ENCODE measurements at regions not wholly inside any gene's neighbourhood (a gene's known extent, or its start where the extent isn't known, plus 50 kb on each side); places are given as distances from the start of the nearest gene placed in this dataset.
"Not testable (repeated sequence)": the region's sequence is repeated elsewhere in the genome, so short reads cannot be mapped to it uniquely, and the experiment has no call there.

- no peak overlapping the region for H3K4me3 ChIP-seq (ENCODE audit: low read depth, low read length)
- H3K36me3 ChIP-seq (ENCODE audit: control insufficient read depth, insufficient read depth, low read length) = no peaks in the 10 kb centered on the region
- H3K27me3 ChIP-seq (ENCODE audit: control insufficient read depth, insufficient read depth, low read length) = no peaks in the 10 kb centered on the region
- H3K9me3 ChIP-seq (ENCODE audit: control insufficient read depth, insufficient read depth, low read depth, low read length) = no peaks in the 10 kb centered on the region
- no peak overlapping the region for H3K9ac ChIP-seq (ENCODE audit: low read length)
- H3K4me1 ChIP-seq (ENCODE audit: control insufficient read depth, insufficient read depth, low read length) = peaks cover 11% of the 10 kb centered on the region
- no peak overlapping the region for H3K27ac ChIP-seq (ENCODE audit: low read depth, low read length)
Observed at GRCh38 chr2:16071039-16071864, 130.9 kb downstream of the MYCN start.

GRCh38 chr2:16070648-16070971, 130.3 kb downstream of the MYCN start:
- no peak overlapping the region for H3K4me3 ChIP-seq (ENCODE audit: low read depth, low read length)
- H3K27ac ChIP-seq (ENCODE audit: low read depth, low read length) = no peak overlapping the region; the same call in 1 of the 2 replicates
- no peaks in the 10 kb centered on the region for H3K36me3 ChIP-seq (ENCODE audit: control insufficient read depth, insufficient read depth, low read length)
- H3K9me3 ChIP-seq (ENCODE audit: control insufficient read depth, insufficient read depth, low read depth, low read length) = no peaks in the 10 kb centered on the region
- H3K27me3 ChIP-seq (ENCODE audit: control insufficient read depth, insufficient read depth, low read length) = no peaks in the 10 kb centered on the region
- no peak overlapping the region for H3K9ac ChIP-seq (ENCODE audit: low read length)
- H3K4me1 ChIP-seq (ENCODE audit: control insufficient read depth, insufficient read depth, low read length) = peaks cover 11% of the 10 kb centered on the region

GRCh38 chr2:16069933-16070647, 129.7 kb downstream of the MYCN start:
- peak overlapping the region; percentile 34 for H3K9ac ChIP-seq (ENCODE audit: low read length)
- no peaks in the 10 kb centered on the region for H3K27me3 ChIP-seq (ENCODE audit: control insufficient read depth, insufficient read depth, low read length)
- H3K9me3 ChIP-seq (ENCODE audit: control insufficient read depth, insufficient read depth, low read depth, low read length) = peaks cover 3% of the 10 kb centered on the region
- no peak overlapping the region; the same call in 1 of the 2 replicates for H3K27ac ChIP-seq (ENCODE audit: low read depth, low read length)
- H3K4me3 ChIP-seq (ENCODE audit: low read depth, low read length) = no peak overlapping the region
- no peaks in the 10 kb centered on the region for H3K36me3 ChIP-seq (ENCODE audit: control insufficient read depth, insufficient read depth, low read length)
- H3K4me1 ChIP-seq (ENCODE audit: control insufficient read depth, insufficient read depth, low read length) = peaks cover 11% of the 10 kb centered on the region

- Histone ChIP-seq H3K4me1 (ENCODE audit: control insufficient read depth, insufficient read depth, low read length) (peaks cover 11% of the 10 kb centered on the region), H3K27me3 (ENCODE audit: control insufficient read depth, insufficient read depth, low read length) (no peaks in the 10 kb centered on the region), H3K4me3 (ENCODE audit: low read depth, low read length) (no peak overlapping the region), H3K9me3 (ENCODE audit: control insufficient read depth, insufficient read depth, low read depth, low read length) (peaks cover 8% of the 10 kb centered on the region), H3K27ac (ENCODE audit: low read depth, low read length) (no peak overlapping the region), H3K9ac (ENCODE audit: low read length) (no peak overlapping the region), H3K36me3 (ENCODE audit: control insufficient read depth, insufficient read depth, low read length) (no peaks in the 10 kb centered on the region)
Observed at GRCh38 chr2:16069663-16069932, 129.2 kb downstream of the MYCN start.

- no peak overlapping the region for H3K9ac ChIP-seq (ENCODE audit: low read length)
- no peaks in the 10 kb centered on the region for H3K27me3 ChIP-seq (ENCODE audit: control insufficient read depth, insufficient read depth, low read length)
- H3K27ac ChIP-seq (ENCODE audit: low read depth, low read length) = no peak overlapping the region
- H3K4me3 ChIP-seq (ENCODE audit: low read depth, low read length) = no peak overlapping the region
- no peaks in the 10 kb centered on the region for H3K36me3 ChIP-seq (ENCODE audit: control insufficient read depth, insufficient read depth, low read length)
- H3K9me3 ChIP-seq (ENCODE audit: control insufficient read depth, insufficient read depth, low read depth, low read length) = peaks cover 19% of the 10 kb centered on the region
- H3K4me1 ChIP-seq (ENCODE audit: control insufficient read depth, insufficient read depth, low read length) = peaks cover 11% of the 10 kb centered on the region
Observed at GRCh38 chr2:16068552-16068940, 128.2 kb downstream of the MYCN start.

GRCh38 chr2:16067866-16068551, 127.7 kb downstream of the MYCN start:
- no peak overlapping the region for H3K27ac ChIP-seq (ENCODE audit: low read depth, low read length)
- no peaks in the 10 kb centered on the region for H3K27me3 ChIP-seq (ENCODE audit: control insufficient read depth, insufficient read depth, low read length)
- H3K4me3 ChIP-seq (ENCODE audit: low read depth, low read length) = no peak overlapping the region
- H3K4me1 ChIP-seq (ENCODE audit: control insufficient read depth, insufficient read depth, low read length) = peaks cover 11% of the 10 kb centered on the region
- no peaks in the 10 kb centered on the region for H3K36me3 ChIP-seq (ENCODE audit: control insufficient read depth, insufficient read depth, low read length)
- H3K9ac ChIP-seq (ENCODE audit: low read length) = no peak overlapping the region
- H3K9me3 ChIP-seq (ENCODE audit: control insufficient read depth, insufficient read depth, low read depth, low read length) = peaks cover 24% of the 10 kb centered on the region

GRCh38 chr2:16067444-16067843, 127.1 kb downstream of the MYCN start:
- no peak overlapping the region for H3K4me3 ChIP-seq (ENCODE audit: low read depth, low read length)
- no peaks in the 10 kb centered on the region for H3K36me3 ChIP-seq (ENCODE audit: control insufficient read depth, insufficient read depth, low read length)
- peaks cover 11% of the 10 kb centered on the region for H3K4me1 ChIP-seq (ENCODE audit: control insufficient read depth, insufficient read depth, low read length)
- H3K9ac ChIP-seq (ENCODE audit: low read length) = no peak overlapping the region
- H3K27ac ChIP-seq (ENCODE audit: low read depth, low read length) = no peak overlapping the region
- H3K27me3 ChIP-seq (ENCODE audit: control insufficient read depth, insufficient read depth, low read length) = no peaks in the 10 kb centered on the region
- H3K9me3 ChIP-seq (ENCODE audit: control insufficient read depth, insufficient read depth, low read depth, low read length) = peaks cover 30% of the 10 kb centered on the region

- no peak overlapping the region for H3K4me3 ChIP-seq (ENCODE audit: low read depth, low read length)
- H3K9me3 ChIP-seq (ENCODE audit: control insufficient read depth, insufficient read depth, low read depth, low read length) = peaks cover 34% of the 10 kb centered on the region
- no peaks in the 10 kb centered on the region for H3K27me3 ChIP-seq (ENCODE audit: control insufficient read depth, insufficient read depth, low read length)
- H3K36me3 ChIP-seq (ENCODE audit: control insufficient read depth, insufficient read depth, low read length) = no peaks in the 10 kb centered on the region
- peaks cover 11% of the 10 kb centered on the region for H3K4me1 ChIP-seq (ENCODE audit: control insufficient read depth, insufficient read depth, low read length)
- no peak overlapping the region for H3K27ac ChIP-seq (ENCODE audit: low read depth, low read length)
- H3K9ac ChIP-seq (ENCODE audit: low read length) = no peak overlapping the region
Observed at GRCh38 chr2:16067037-16067406, 126.7 kb downstream of the MYCN start.

GRCh38 chr2:16066261-16067036, 126.1 kb downstream of the MYCN start:
- no peak overlapping the region for H3K9ac ChIP-seq (ENCODE audit: low read length)
- no peaks in the 10 kb centered on the region for H3K36me3 ChIP-seq (ENCODE audit: control insufficient read depth, insufficient read depth, low read length)
- H3K9me3 ChIP-seq (ENCODE audit: control insufficient read depth, insufficient read depth, low read depth, low read length) = peaks cover 39% of the 10 kb centered on the region
- no peaks in the 10 kb centered on the region for H3K27me3 ChIP-seq (ENCODE audit: control insufficient read depth, insufficient read depth, low read length)
- H3K27ac ChIP-seq (ENCODE audit: low read depth, low read length) = no peak overlapping the region
- H3K4me3 ChIP-seq (ENCODE audit: low read depth, low read length) = no peak overlapping the region
- H3K4me1 ChIP-seq (ENCODE audit: control insufficient read depth, insufficient read depth, low read length) = peaks cover 11% of the 10 kb centered on the region

- not testable (repeated sequence) for H3K36me3 ChIP-seq (ENCODE audit: control insufficient read depth, insufficient read depth, low read length); H3K4me3 ChIP-seq (ENCODE audit: low read depth, low read length); H3K27me3 ChIP-seq (ENCODE audit: control insufficient read depth, insufficient read depth, low read length); H3K9ac ChIP-seq (ENCODE audit: low read length); H3K27ac ChIP-seq (ENCODE audit: low read depth, low read length)
- peaks cover 11% of the 10 kb centered on the region for H3K4me1 ChIP-seq (ENCODE audit: control insufficient read depth, insufficient read depth, low read length)
- peaks cover 46% of the 10 kb centered on the region for H3K9me3 ChIP-seq (ENCODE audit: control insufficient read depth, insufficient read depth, low read depth, low read length)
Observed at GRCh38 chr2:16065272-16066069, 125.1 kb downstream of the MYCN start.
